HG03196 (cell line): ENCODE measurements at regions not wholly inside any gene's neighbourhood (a gene's known extent, or its start where the extent isn't known, plus 50 kb on each side); places are given as distances from the start of the nearest gene placed in this dataset.
"Not testable (repeated sequence)": the region's sequence is repeated elsewhere in the genome, so short reads cannot be mapped to it uniquely, and the experiment has no call there.

Source experiments
- ATAC-seq: cut with Tn5 transposase; IDR thresholded peaks from one replicate; pipeline ENCODE4 v1.9.1; 2021; ENCODE audit not compliant: unreplicated experiment

- no peak for ATAC-seq
Measured at GRCh38 chr6:6968731-6969552, 138.8 kb upstream of the RREB1 start.

- no peak for ATAC-seq
Measured at GRCh38 chr6:6969761-6970223, 138.0 kb upstream of the RREB1 start.

- no peak for ATAC-seq
Measured at GRCh38 chr6:6970851-6971250, 136.9 kb upstream of the RREB1 start.

- ATAC-seq: no peak
Measured at GRCh38 chr6:6971369-6971768, 136.4 kb upstream of the RREB1 start.

GRCh38 chr6:6972456-6972855 is 135.3 kb upstream of the RREB1 start:
- no peak for ATAC-seq

GRCh38 chr6:6973721-6974120 is 134.0 kb upstream of the RREB1 start:
- no peak for ATAC-seq

GRCh38 chr6:6975459-6976111 is 132.2 kb upstream of the RREB1 start:
- ATAC-seq: no peak

- no peak for ATAC-seq
Measured at GRCh38 chr6:6976193-6976592, 131.6 kb upstream of the RREB1 start.

- no peak for ATAC-seq
Measured at GRCh38 chr6:6978731-6979130, 129.0 kb upstream of the RREB1 start.

GRCh38 chr6:6980999-6981597 is 126.7 kb upstream of the RREB1 start:
- ATAC-seq: no peak

- ATAC-seq: no peak
Measured at GRCh38 chr6:6981681-6982322, 126.0 kb upstream of the RREB1 start.

- no peak for ATAC-seq
Measured at GRCh38 chr6:6982663-6983062, 125.1 kb upstream of the RREB1 start.

- ATAC-seq: no peak
Measured at GRCh38 chr6:6984585-6985366, 123.0 kb upstream of the RREB1 start.

GRCh38 chr6:6986344-6986743 is 121.4 kb upstream of the RREB1 start:
- ATAC-seq: no peak

GRCh38 chr6:6987749-6988148 is 120.0 kb upstream of the RREB1 start:
- no peak for ATAC-seq

- not testable (repeated sequence) for ATAC-seq
Measured at GRCh38 chr6:6990059-6990458, 117.7 kb upstream of the RREB1 start.

GRCh38 chr6:6993503-6994237 is 114.1 kb upstream of the RREB1 start:
- ATAC-seq: no peak

- ATAC-seq: no peak
Measured at GRCh38 chr6:6994796-6995195, 113.0 kb upstream of the RREB1 start.

GRCh38 chr6:6995328-6995727 is 112.4 kb upstream of the RREB1 start:
- ATAC-seq: no peak

- ATAC-seq: no peak
Measured at GRCh38 chr6:6996124-6996523, 111.6 kb upstream of the RREB1 start.
